Fibroblast of lung (primary cell): ENCODE measurements at regions not wholly inside any gene's neighbourhood (a gene's known extent, or its start where the extent isn't known, plus 50 kb on each side); places are given as distances from the start of the nearest gene placed in this dataset.

Experiments
- EZH2 ChIP-seq: IDR thresholded peaks from 2 replicates; pipeline ENCODE4 v1.5.1; 2012; ENCODE audit warnings: low read length, control low read depth, mild to moderate bottlenecking; ENCODE audit errors: missing control alignments
- TF ChIP-seq, protein P1 (sequence below), 2 donors: IDR thresholded peaks in 1 of 2; conservative IDR thresholded peaks in 1 of 2; 1 replicate in 1 of 2; 2 replicates in 1 of 2; pipeline ENCODE4 v1.5.1; 2011 to 2012; ENCODE audit warnings: low read length in 2 of 2, control low read depth in 1 of 2, inconsistent platforms in 1 of 2, low read depth in 1 of 2, mild to moderate bottlenecking in 1 of 2

DNA sequence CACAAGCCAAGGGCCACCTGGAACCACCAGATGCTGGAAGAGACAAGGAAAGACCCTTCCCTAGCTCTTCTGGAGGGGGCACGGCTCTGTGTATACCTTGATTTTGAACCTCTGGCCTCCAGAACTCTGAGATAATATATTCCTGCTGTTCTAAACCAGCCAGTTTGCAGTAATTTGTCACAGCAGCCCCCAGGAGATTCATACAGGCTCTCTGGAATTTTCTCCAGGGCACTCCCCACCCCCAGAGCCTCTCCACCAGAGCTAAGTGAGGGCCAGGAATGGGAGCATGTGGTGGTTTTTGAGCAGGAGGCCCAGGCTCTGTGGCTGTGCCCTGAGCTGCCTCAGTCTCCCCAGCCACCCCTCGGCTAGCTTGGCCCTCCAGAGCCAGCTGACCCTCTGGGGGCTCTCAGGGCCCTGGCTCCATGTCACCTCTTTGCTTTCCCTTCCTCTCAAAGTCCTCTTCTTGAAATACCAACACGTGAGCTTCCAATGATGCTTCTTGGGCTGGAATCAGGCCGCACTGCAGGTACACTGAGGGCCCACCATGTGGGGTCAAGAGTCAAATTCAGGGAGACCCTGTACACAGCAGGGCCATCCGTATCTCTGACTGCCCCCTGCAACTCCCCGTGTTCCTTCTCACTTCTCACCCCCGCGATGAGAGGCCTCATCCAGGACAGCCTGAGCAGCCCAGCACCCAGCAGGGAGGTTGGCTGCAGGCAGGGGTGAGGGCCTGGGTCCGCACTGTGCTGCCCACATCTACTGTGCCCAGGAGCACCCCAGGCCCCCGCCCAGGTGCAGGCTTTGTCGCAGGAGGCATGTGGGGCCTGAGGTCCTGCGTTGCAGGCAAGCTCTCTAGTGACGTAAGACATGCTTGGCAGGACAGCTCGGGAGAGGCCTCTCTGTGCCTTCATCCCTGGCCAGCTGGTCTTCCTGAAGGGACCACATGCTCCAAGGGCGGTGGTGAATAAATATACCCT lies 155.5 kb downstream of the ANKRD60 start:
- TF ChIP-seq, protein P1, sequence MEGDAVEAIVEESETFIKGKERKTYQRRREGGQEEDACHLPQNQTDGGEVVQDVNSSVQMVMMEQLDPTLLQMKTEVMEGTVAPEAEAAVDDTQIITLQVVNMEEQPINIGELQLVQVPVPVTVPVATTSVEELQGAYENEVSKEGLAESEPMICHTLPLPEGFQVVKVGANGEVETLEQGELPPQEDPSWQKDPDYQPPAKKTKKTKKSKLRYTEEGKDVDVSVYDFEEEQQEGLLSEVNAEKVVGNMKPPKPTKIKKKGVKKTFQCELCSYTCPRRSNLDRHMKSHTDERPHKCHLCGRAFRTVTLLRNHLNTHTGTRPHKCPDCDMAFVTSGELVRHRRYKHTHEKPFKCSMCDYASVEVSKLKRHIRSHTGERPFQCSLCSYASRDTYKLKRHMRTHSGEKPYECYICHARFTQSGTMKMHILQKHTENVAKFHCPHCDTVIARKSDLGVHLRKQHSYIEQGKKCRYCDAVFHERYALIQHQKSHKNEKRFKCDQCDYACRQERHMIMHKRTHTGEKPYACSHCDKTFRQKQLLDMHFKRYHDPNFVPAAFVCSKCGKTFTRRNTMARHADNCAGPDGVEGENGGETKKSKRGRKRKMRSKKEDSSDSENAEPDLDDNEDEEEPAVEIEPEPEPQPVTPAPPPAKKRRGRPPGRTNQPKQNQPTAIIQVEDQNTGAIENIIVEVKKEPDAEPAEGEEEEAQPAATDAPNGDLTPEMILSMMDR (conservative IDR thresholded peaks at IDR 0.05 in 1 of 2, IDR thresholded peaks at IDR 0.05 in 1 of 2; ENCODE audit: low read depth in 1 of 2, low read length in 2 of 2) = no peak
- no peak for TF ChIP-seq EZH2
